ENCODE measurements at regions not wholly inside any gene's neighbourhood (a gene's known extent, or its start where the extent isn't known, plus 50 kb on each side); places are given as distances from the start of the nearest gene placed in this dataset.

GRCh38 chr2:156019341-156019740 is 313.2 kb downstream of the NR4A2 start:
- TF ChIP-seq CTCF (conservative IDR thresholded peaks at IDR 0.05; ENCODE audit: low read depth, low read length) (no peak), FOS (IDR thresholded peaks at IDR 0.05; ENCODE audit: low read depth, low read length) (no peak), NFE2L2 (IDR thresholded peaks at IDR 0.05; ENCODE audit: low read depth, low read length) (no peak), MAFK (IDR thresholded peaks at IDR 0.05; ENCODE audit: low read depth, low read length) (0 out of 2 replicates have a peak, but pooled peaks have one; percentile 15), CEBPB (IDR thresholded peaks at IDR 0.05; ENCODE audit: low read depth, low read length) (no peak), RCOR1 (IDR thresholded peaks at IDR 0.05; ENCODE audit: insufficient replicate concordance, low read length) (no peak), POLR2A (IDR thresholded peaks at IDR 0.05; ENCODE audit: low read depth, low read length) (no peak)

All from IMR-90 (cell line).